ENCODE measurements at regions not wholly inside any gene's neighbourhood (a gene's known extent, or its start where the extent isn't known, plus 50 kb on each side); places are given as distances from the start of the nearest gene placed in this dataset.

- TF ChIP-seq GMEB1 (CRISPR knock-in tag; IDR thresholded peaks at IDR 0.05; ENCODE audit: borderline replicate concordance) (no peak), NFKBIZ (CRISPR knock-in tag; IDR thresholded peaks at IDR 0.05) (no peak), ZNF234 (CRISPR knock-in tag; conservative IDR thresholded peaks at IDR 0.05) (no peak), ZBTB14 (CRISPR knock-in tag; IDR thresholded peaks at IDR 0.05) (no peak), RCOR2 (CRISPR knock-in tag; IDR thresholded peaks at IDR 0.05) (no peak), HMGXB4 (CRISPR knock-in tag; IDR thresholded peaks at IDR 0.05; ENCODE audit: borderline replicate concordance in 1 of 2, low read depth in 1 of 2) (no peak), ZNF720 (CRISPR knock-in tag; IDR thresholded peaks at IDR 0.05) (no peak), STAT6 (CRISPR knock-in tag; IDR thresholded peaks at IDR 0.05; ENCODE audit: borderline replicate concordance) (no peak), ZNF562 (CRISPR knock-in tag; IDR thresholded peaks at IDR 0.05; ENCODE audit: borderline replicate concordance) (no peak), NFRKB (IDR thresholded peaks at IDR 0.05) (no peak), SOX13 (IDR thresholded peaks at IDR 0.05) (no peak), SOX13 (CRISPR knock-in tag; conservative IDR thresholded peaks at IDR 0.05 in 1 of 2, IDR thresholded peaks at IDR 0.05 in 1 of 2) (0 out of 4 replicates have a peak, but pooled peaks of 1 of the 2 experiments have one; percentile 22), ZNF816 (CRISPR knock-in tag; IDR thresholded peaks at IDR 0.05; ENCODE audit: borderline replicate concordance) (no peak), ZBTB7B (CRISPR knock-in tag; IDR thresholded peaks at IDR 0.05) (no peak), ZNF232 (CRISPR knock-in tag; IDR thresholded peaks at IDR 0.05; ENCODE audit: borderline replicate concordance) (no peak), SRSF1 (optimal IDR thresholded peaks at IDR 0.05; ENCODE audit: low read depth, low read length) (no peak), MYC (CRISPR knock-in tag; IDR thresholded peaks at IDR 0.05; ENCODE audit: borderline replicate concordance) (no peak), ASH2L (IDR thresholded peaks at IDR 0.05; ENCODE audit: insufficient read length, low read depth, low read length) (no peak), ZNF691 (CRISPR knock-in tag; IDR thresholded peaks at IDR 0.05; ENCODE audit: borderline replicate concordance, low read depth) (no peak)
These were observed 426.6 kb upstream of the THBS1 start (continued) for GRCh38 chr15:39154227-39154638.
